HG03457 (cell line): ENCODE measurements at regions not wholly inside any gene's neighbourhood (a gene's known extent, or its start where the extent isn't known, plus 50 kb on each side); places are given as distances from the start of the nearest gene placed in this dataset.
"Not testable (repeated sequence)": the region's sequence is repeated elsewhere in the genome, so short reads cannot be mapped to it uniquely, and the experiment has no call there.

Source experiments
- ATAC-seq: cut with Tn5 transposase; IDR thresholded peaks from one replicate; pipeline ENCODE4 v1.9.1; 2021; ENCODE audit warnings: moderate number of reproducible peaks; ENCODE audit not compliant: unreplicated experiment

- no peak for ATAC-seq
These were observed 644.9 kb upstream of the DPPA4 start for GRCh38 chr3:109982201-109982600.

- ATAC-seq = no peak
These were observed 647.6 kb upstream of the DPPA4 start for GRCh38 chr3:109984976-109985375.

GRCh38 chr3:109985943-109986555 lies 648.7 kb upstream of the DPPA4 start:
- no peak for ATAC-seq

GRCh38 chr3:109994853-109995252 lies 657.5 kb upstream of the DPPA4 start:
- no peak for ATAC-seq

GRCh38 chr3:109995377-109995776 lies 658.0 kb upstream of the DPPA4 start:
- no peak for ATAC-seq

- ATAC-seq = not testable (repeated sequence)
These were observed 664.6 kb upstream of the DPPA4 start for GRCh38 chr3:110001905-110002304.

GRCh38 chr3:110006913-110007312 lies 669.6 kb upstream of the DPPA4 start:
- no peak for ATAC-seq

GRCh38 chr3:110015231-110015963 lies 678.1 kb upstream of the DPPA4 start:
- ATAC-seq = no peak

- no peak for ATAC-seq
These were observed 679.0 kb upstream of the DPPA4 start for GRCh38 chr3:110016235-110016815.

GRCh38 chr3:110017304-110017703 lies 680.0 kb upstream of the DPPA4 start:
- no peak for ATAC-seq

GRCh38 chr3:110021659-110022058 lies 684.3 kb upstream of the DPPA4 start:
- ATAC-seq = no peak

- not testable (repeated sequence) for ATAC-seq
These were observed 685.7 kb upstream of the DPPA4 start for GRCh38 chr3:110023022-110023421.

- ATAC-seq = no peak
These were observed 689.1 kb upstream of the DPPA4 start for GRCh38 chr3:110026421-110026820.

GRCh38 chr3:110027446-110028080 lies 690.2 kb upstream of the DPPA4 start:
- ATAC-seq = no peak

- no peak for ATAC-seq
These were observed 694.6 kb upstream of the DPPA4 start for GRCh38 chr3:110031975-110032374.

- ATAC-seq = no peak
These were observed 722.1 kb upstream of the DPPA4 start for GRCh38 chr3:110059431-110059830.

GRCh38 chr3:110062716-110063115 lies 725.4 kb upstream of the DPPA4 start:
- ATAC-seq = no peak

- ATAC-seq = no peak
These were observed 725.8 kb upstream of the DPPA4 start for GRCh38 chr3:110063178-110063577.

- ATAC-seq = no peak
These were observed 728.9 kb upstream of the DPPA4 start for GRCh38 chr3:110066206-110066605.

GRCh38 chr3:110067527-110067926 lies 730.2 kb upstream of the DPPA4 start:
- no peak for ATAC-seq

GRCh38 chr3:110069761-110070160 lies 732.4 kb upstream of the DPPA4 start:
- no peak for ATAC-seq
